H1 (cell line): ENCODE measurements at regions not wholly inside any gene's neighbourhood (a gene's known extent, or its start where the extent isn't known, plus 50 kb on each side); places are given as distances from the start of the nearest gene placed in this dataset.

Source experiments
- CTCF ChIA-PET: fragments of 300-600 bp; sonication (Branson Sonifier 250); formaldehyde crosslinking; loops from one replicate; lab custom pipeline; 2021; ENCODE audit not compliant: partially characterized antibody; lab: Charles Lee
- POLR2A ChIA-PET: fragments of 300-600 bp; sonication (Branson Sonifier 250); formaldehyde crosslinking; loops from one replicate; lab custom pipeline; 2021; ENCODE audit warnings: inconsistent platforms; ENCODE audit not compliant: partially characterized antibody; lab: Charles Lee
- DNase-seq, 2 experiments: peaks; one replicate each; pipeline versions ENCODE4 v3.0.0 to v3.0.0-alpha.2; 2010 to 2022; ENCODE audit warnings: low spot score in 2 of 2, low read depth in 1 of 2, mixed read lengths in 1 of 2
- FAIRE-seq: peaks from 2 replicates; lab custom pipeline; 2011; peaks lifted over from hg19 to GRCh38; lab: Jason Lieb, UNC
- H2AFZ ChIP-seq: 2 replicates; pipeline ENCODE4 v1.8.1; 2012; ENCODE audit warnings: low read length, inconsistent platforms
- H2AK5ac ChIP-seq: 2 replicates; pipeline ENCODE4 v1.6.1; 2013; ENCODE audit warnings: low read depth, low read length
- H2BK120ac ChIP-seq: replicated peaks from 2 replicates; pipeline ENCODE3; 2013; ENCODE audit warnings: low read depth, low read length, inconsistent platforms
- H2BK12ac ChIP-seq: 2 replicates; pipeline ENCODE4 v1.6.1; 2013; ENCODE audit warnings: low read depth, low read length
- H2BK15ac ChIP-seq: 2 replicates; pipeline ENCODE4 v1.6.1; 2013; ENCODE audit warnings: low read length
- H2BK20ac ChIP-seq: 2 replicates; pipeline ENCODE4 v1.6.1; 2013; ENCODE audit warnings: low read length
- H2BK5ac ChIP-seq: 2 replicates; pipeline ENCODE4 v1.6.1; 2013; ENCODE audit warnings: low read depth, low read length
- H3K14ac ChIP-seq: 2 replicates; pipeline ENCODE4 v1.6.1; 2013; ENCODE audit warnings: inconsistent platforms; ENCODE audit not compliant: insufficient read length
- H3K18ac ChIP-seq: 2 replicates; pipeline ENCODE4 v1.6.1; 2013; ENCODE audit warnings: low read length; ENCODE audit errors: extremely low read depth
- H3K23ac ChIP-seq: 2 replicates; pipeline ENCODE4 v1.6.1; 2013; ENCODE audit warnings: inconsistent platforms; ENCODE audit not compliant: insufficient read length
- H3K23me2 ChIP-seq: 2 replicates; pipeline ENCODE4 v1.6.1; 2013; ENCODE audit warnings: low read depth, low read length
- H3K27ac ChIP-seq: 2 replicates; pipeline ENCODE4 v1.6.1; 2011; ENCODE audit warnings: low read depth, low read length, inconsistent platforms
- H3K27me3 ChIP-seq, 4 experiments: replicated peaks in 1 of 4; 1 replicate in 1 of 4; 2 replicates in 3 of 4; pipeline versions ENCODE4 v1.6.1 to v1.8.1; 2011 to 2013; ENCODE audit warnings: low read length in 3 of 4, mild to moderate bottlenecking in 3 of 4, inconsistent platforms in 2 of 4, mixed read lengths in 2 of 4, moderate library complexity in 1 of 4; ENCODE audit not compliant: control insufficient read depth in 3 of 4, insufficient read depth in 3 of 4; ENCODE audit errors: extremely low read depth in 1 of 4
- H3K36me3 ChIP-seq, 4 experiments: 2 replicates each; pipeline versions ENCODE4 v1.6.1 to v1.8.1; 2011 to 2013; ENCODE audit warnings: mild to moderate bottlenecking in 4 of 4, low read length in 3 of 4, moderate library complexity in 2 of 4, control low read depth in 1 of 4, inconsistent platforms in 1 of 4; ENCODE audit not compliant: insufficient read depth in 4 of 4, control insufficient read depth in 2 of 4
- H3K4ac ChIP-seq: replicated peaks from 2 replicates; pipeline ENCODE3; 2013; ENCODE audit warnings: low read length, low read depth, mixed read lengths, inconsistent platforms; ENCODE audit not compliant: insufficient read length
- H3K4me1 ChIP-seq, 4 experiments: replicated peaks in 1 of 4; 1 replicate in 1 of 4; 2 replicates in 3 of 4; pipeline versions ENCODE4 v1.6.1 to v1.8.1; 2011 to 2013; ENCODE audit warnings: low read length in 3 of 4, inconsistent platforms in 2 of 4, mixed read lengths in 1 of 4; ENCODE audit not compliant: insufficient read depth in 4 of 4, control insufficient read depth in 3 of 4
- H3K4me2 ChIP-seq, 2 experiments: 2 replicates each; pipeline versions ENCODE4 v1.6.1 to v1.8.1; 2011 to 2013; ENCODE audit warnings: low read depth in 2 of 2, low read length in 2 of 2, control low read depth in 1 of 2, inconsistent platforms in 1 of 2, mild to moderate bottlenecking in 1 of 2; ENCODE audit not compliant: insufficient read depth in 1 of 2
- H3K4me3 ChIP-seq, 4 experiments: fragments of 200-600, 300-600 bp in 1 of 4; sonication (generic), shearing (Covaris generic), sonication (Bioruptor Twin) in 1 of 4; 2 replicates each; pipeline versions ENCODE4 v1.5.1 to v1.8.1; 2011 to 2016; ENCODE audit warnings: low read length in 4 of 4, low read depth in 3 of 4, control low read depth in 2 of 4, inconsistent platforms in 2 of 4, mild to moderate bottlenecking in 2 of 4, mixed read lengths in 1 of 4, moderate library complexity in 1 of 4; ENCODE audit not compliant: insufficient read depth in 2 of 4; ENCODE audit errors: extremely low read depth in 1 of 4
- H3K56ac ChIP-seq: replicated peaks from 2 replicates; pipeline ENCODE3; 2013; ENCODE audit warnings: low read depth, mild to moderate bottlenecking, mixed read lengths, low read length, inconsistent platforms; ENCODE audit not compliant: insufficient read length
- H3K79me1 ChIP-seq: 2 replicates; pipeline ENCODE4 v1.6.1; 2013; ENCODE audit warnings: low read depth, low read length, control low read depth
- H3K79me2 ChIP-seq, 2 experiments: 2 replicates each; pipeline versions ENCODE4 v1.6.1 to v1.8.1; 2012 to 2013; ENCODE audit warnings: low read length in 2 of 2, mild to moderate bottlenecking in 2 of 2, inconsistent platforms in 1 of 2; ENCODE audit not compliant: insufficient read depth in 2 of 2, control insufficient read depth in 1 of 2
- H3K9ac ChIP-seq, 4 experiments: replicated peaks in 1 of 4; 1 replicate in 1 of 4; 2 replicates in 3 of 4; pipeline versions ENCODE4 v1.6.1 to v1.8.1; 2011 to 2013; ENCODE audit warnings: low read depth in 3 of 4, low read length in 3 of 4, control low read depth in 2 of 4, mild to moderate bottlenecking in 2 of 4, moderate library complexity in 2 of 4, inconsistent platforms in 1 of 4; ENCODE audit errors: extremely low read depth in 1 of 4
- H3K9me3 ChIP-seq, 2 experiments: 2 replicates each; pipeline versions ENCODE4 v1.6.1 to v1.8.1; 2012 to 2013; ENCODE audit warnings: mild to moderate bottlenecking in 2 of 2, moderate library complexity in 2 of 2, control low read depth in 1 of 2, inconsistent platforms in 1 of 2, low read depth in 1 of 2, low read length in 1 of 2, mixed read lengths in 1 of 2; ENCODE audit not compliant: insufficient read depth in 2 of 2
- H4K20me1 ChIP-seq, 2 experiments: replicated peaks in 1 of 2; 2 replicates each; pipeline versions ENCODE3 to v1.8.1; 2011 to 2013; ENCODE audit warnings: inconsistent platforms in 2 of 2, low read length in 2 of 2, mild to moderate bottlenecking in 1 of 2; ENCODE audit not compliant: insufficient read depth in 2 of 2, control insufficient read depth in 1 of 2
- H4K5ac ChIP-seq: 2 replicates; pipeline ENCODE4 v1.6.1; 2013; ENCODE audit warnings: low read length, low read depth, mixed read lengths, inconsistent platforms; ENCODE audit not compliant: insufficient read length
- H4K8ac ChIP-seq: 2 replicates; pipeline ENCODE4 v1.8.0; 2013; ENCODE audit warnings: mild to moderate bottlenecking, moderate library complexity, low read length, inconsistent platforms; ENCODE audit not compliant: insufficient read depth; ENCODE audit errors: extremely low read depth
- H4K91ac ChIP-seq: replicated peaks from 2 replicates; pipeline ENCODE3; 2013; ENCODE audit warnings: low read length, mixed read lengths, inconsistent platforms; ENCODE audit not compliant: insufficient read length
- CBX5 ChIP-seq: fragments of 300-800, 300-1000 bp; sonication (generic); IDR thresholded peaks from 2 replicates; pipeline ENCODE4 v1.7.1; 2016; ENCODE audit warnings: antibody characterized with exemption, low read length, low read depth
- CREB1 ChIP-seq: IDR thresholded peaks from 2 replicates; pipeline ENCODE4 v1.6.1; 2012; ENCODE audit warnings: inconsistent platforms
- FOSL1 ChIP-seq: IDR thresholded peaks from 2 replicates; pipeline ENCODE4 v1.6.1; 2011; ENCODE audit warnings: mild to moderate bottlenecking, low read depth, low read length, moderate library complexity; ENCODE audit not compliant: insufficient read depth
- HDAC2 ChIP-seq, 2 experiments: fragments of 300-600 bp in 1 of 2; sonication (generic) in 1 of 2; IDR thresholded peaks; 2 replicates each; pipeline ENCODE4 v1.6.1; 2011 to 2012; ENCODE audit warnings: low read depth in 2 of 2, low read length in 2 of 2, mild to moderate bottlenecking in 2 of 2, moderate library complexity in 2 of 2, borderline replicate concordance in 1 of 2, inconsistent platforms in 1 of 2
- WGBS, 2 experiments: shearing (Covaris generic) in 1 of 2; methylation state at CpG; one replicate each; pipeline versions ENCODE4 v1.1.6 to v1.1.7; 2013 to 2015; ENCODE audit warnings: low lambda C conversion rate in 2 of 2, mixed read lengths in 2 of 2, inconsistent platforms in 1 of 2, low coverage in 1 of 2, missing lambda C conversion rate in 1 of 2; ENCODE audit not compliant: insufficient replicate concordance in 2 of 2, insufficient coverage in 1 of 2, insufficient read length in 1 of 2; ENCODE audit errors: extremely low coverage in 1 of 2, missing lambda C conversion rate in 1 of 2; 5-methylcytosine and 5-hydroxymethylcytosine counted together

DNA sequence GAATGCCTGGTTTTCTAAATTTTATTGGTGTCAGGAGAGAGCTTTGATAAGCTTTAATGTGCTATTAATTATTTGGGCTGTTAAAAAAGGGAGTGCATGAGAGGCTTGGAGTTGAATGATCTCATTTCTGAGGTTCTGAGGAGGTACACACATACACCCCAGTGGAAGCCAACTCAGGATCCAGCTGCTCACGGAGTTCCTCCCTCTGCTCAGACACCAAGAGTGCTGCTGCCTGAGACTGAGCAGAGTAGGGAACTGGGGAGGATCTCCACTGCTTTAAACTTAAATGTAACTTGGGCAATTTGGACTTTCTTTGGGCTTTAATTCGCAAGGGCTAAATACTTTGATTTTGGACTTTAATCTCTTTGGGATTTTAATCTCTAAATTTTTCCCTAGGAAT is 414.4 kb upstream of the CADM1 start:
- no peak for FAIRE-seq
- Histone ChIP-seq H2BK5ac (no peak overlapping the region), H4K91ac (no peak overlapping the region), H3K23ac (no peak overlapping the region), H3K9me3 (no peaks in the 10 kb centered on the region), H2AFZ (no peak overlapping the region), H3K14ac (no peak overlapping the region), H3K36me3 (no peaks in the 10 kb centered on the region), H3K23me2 (no peaks in the 10 kb centered on the region; the same call in 1 of the 2 replicates), H3K4ac (no peak overlapping the region), H4K5ac (no peak overlapping the region), H2BK12ac (no peak overlapping the region), H2BK120ac (no peak overlapping the region), H3K9ac (no peak overlapping the region), H4K20me1 (no peaks in the 10 kb centered on the region), H3K27me3 (no peaks in the 10 kb centered on the region), H2AK5ac (no peak overlapping the region), H3K56ac (no peak overlapping the region), H3K79me1 (no peaks in the 10 kb centered on the region), H3K4me2 (no peak overlapping the region), H3K79me2 (no peaks in the 10 kb centered on the region), H3K27ac (no peak overlapping the region), H2BK20ac (no peak overlapping the region), H3K4me1 (no peaks in the 10 kb centered on the region), H3K4me3 (no peak overlapping the region), H3K18ac (no peak overlapping the region), H4K8ac (no peak overlapping the region), H2BK15ac (no peak overlapping the region)
- WGBS, 2 experiments: 86% methylated on average over 2 of the region's 2 CpGs; no CpG with 5 or more reads in 1 of the 2 experiments
- no peak for DNase-seq
- ChIA-PET POLR2A (no interaction called here), CTCF (interaction anchor here (1.1 to 3.1 kb wide), 3 partner anchors 8 to 21 kb away, joined by 3 to 13 read pairs (median 5); no protein-coding TSS in a partner anchor)
- TF ChIP-seq HDAC2 (IDR thresholded peaks at IDR 0.05; ENCODE audit: borderline replicate concordance in 1 of 2, low read depth in 2 of 2, low read length in 2 of 2): no peak
- no peak for TF ChIP-seq CBX5
- TF ChIP-seq CREB1: no peak
- TF ChIP-seq FOSL1: no peak
